GM12891 (cell line): ENCODE measurements at regions not wholly inside any gene's neighbourhood (a gene's known extent, or its start where the extent isn't known, plus 50 kb on each side); places are given as distances from the start of the nearest gene placed in this dataset.
"Not testable (repeated sequence)": the region's sequence is repeated elsewhere in the genome, so short reads cannot be mapped to it uniquely, and the experiment has no call there.

Experiments used
- DNase-seq: peaks from one replicate; pipeline ENCODE4 v3.0.0; 2011; ENCODE audit warnings: low spot score; ENCODE audit not compliant: insufficient read length
- FAIRE-seq: peaks from 2 replicates; lab custom pipeline; 2011; peaks lifted over from hg19 to GRCh38; lab: Jason Lieb, UNC
- PAX5 ChIP-seq: IDR thresholded peaks from 2 replicates; pipeline ENCODE4 v1.6.1; 2011; ENCODE audit warnings: low read length, moderate library complexity, mild to moderate bottlenecking; ENCODE audit not compliant: insufficient read depth, severe bottlenecking
- POLR2A ChIP-seq: IDR thresholded peaks from 2 replicates; pipeline ENCODE4 v1.6.1; 2011; ENCODE audit warnings: low read depth, low read length, control low read depth
- POLR2AphosphoS5 ChIP-seq: IDR thresholded peaks from 2 replicates; pipeline ENCODE4 v1.6.1; 2011; ENCODE audit warnings: low read depth, low read length, control low read depth
- POU2F2 ChIP-seq: IDR thresholded peaks from 2 replicates; pipeline ENCODE4 v1.6.1; 2011; ENCODE audit warnings: low read depth, mild to moderate bottlenecking, control low read depth, low read length, moderate library complexity
- SPI1 ChIP-seq: IDR thresholded peaks from 2 replicates; pipeline ENCODE4 v1.6.1; 2011; ENCODE audit warnings: low read depth, low read length, control low read depth
- TAF1 ChIP-seq: IDR thresholded peaks from 2 replicates; pipeline ENCODE4 v1.6.1; 2011; ENCODE audit warnings: low read depth, low read length, control low read depth

GRCh38 chr3:36172699-36173098 lies 207.6 kb upstream of the STAC start:
- no peak for FAIRE-seq

GRCh38 chr3:36175113-36175812 lies 205.0 kb upstream of the STAC start:
- FAIRE-seq (no peak), DNase-seq (no peak)
- TF ChIP-seq POU2F2 = no peak
- TF ChIP-seq PAX5 = no peak
- no peak for TF ChIP-seq POLR2AphosphoS5
- no peak for TF ChIP-seq POLR2A
- no peak for TF ChIP-seq SPI1

More at GRCh38 chr3:36172699-36173098, 207.6 kb upstream of the STAC start:
- TF ChIP-seq TAF1 (no peak), SPI1 (no peak), PAX5 (no peak), POU2F2 (no peak), POLR2AphosphoS5 (no peak), POLR2A (no peak)
- DNase-seq = no peak

- DNase-seq = no peak
- no peak for FAIRE-seq
- TF ChIP-seq TAF1 = no peak
- no peak for TF ChIP-seq POLR2AphosphoS5
- TF ChIP-seq POU2F2 = no peak
- TF ChIP-seq SPI1 = no peak
- TF ChIP-seq PAX5 = no peak
- TF ChIP-seq POLR2A = no peak
These were observed 204.3 kb upstream of the STAC start for GRCh38 chr3:36175916-36176461.

- TF ChIP-seq POU2F2 = no peak
- TF ChIP-seq POLR2AphosphoS5 = no peak
- no peak for TF ChIP-seq POLR2A
- TF ChIP-seq TAF1 = no peak
- no peak for TF ChIP-seq PAX5
- no peak for TF ChIP-seq SPI1
- FAIRE-seq = no peak
- DNase-seq = no peak
These were observed 202.3 kb upstream of the STAC start for GRCh38 chr3:36178018-36178417.

GRCh38 chr3:36182024-36182423 lies 198.3 kb upstream of the STAC start:
- no peak for DNase-seq
- TF ChIP-seq TAF1 (no peak), POLR2AphosphoS5 (no peak), POLR2A (no peak), POU2F2 (no peak), PAX5 (no peak), SPI1 (no peak)
- no peak for FAIRE-seq

- FAIRE-seq, DNase-seq: not testable (repeated sequence)
These were observed 193.1 kb upstream of the STAC start for GRCh38 chr3:36187197-36187596.

- DNase-seq (no peak), FAIRE-seq (no peak)
- TF ChIP-seq POLR2AphosphoS5 = no peak
These were observed 187.4 kb upstream of the STAC start for GRCh38 chr3:36192901-36193300.

- FAIRE-seq = no peak
- no peak for TF ChIP-seq POLR2AphosphoS5
- TF ChIP-seq POLR2A = no peak
- no peak for TF ChIP-seq PAX5
- TF ChIP-seq POU2F2 = no peak
- TF ChIP-seq TAF1 = no peak
- TF ChIP-seq SPI1 = no peak
- no peak for DNase-seq
These were observed 186.9 kb upstream of the STAC start for GRCh38 chr3:36193448-36193847.

- DNase-seq = no peak
- FAIRE-seq = no peak
These were observed 184.2 kb upstream of the STAC start for GRCh38 chr3:36196058-36196457.

GRCh38 chr3:36197151-36197550 lies 183.2 kb upstream of the STAC start:
- DNase-seq (no peak), FAIRE-seq (no peak)
- TF ChIP-seq POU2F2 (no peak), TAF1 (no peak), POLR2A (no peak), SPI1 (no peak), PAX5 (no peak)

More at GRCh38 chr3:36196058-36196457, 184.2 kb upstream of the STAC start:
- TF ChIP-seq TAF1 (no peak), PAX5 (no peak), SPI1 (no peak), POLR2A (no peak), POU2F2 (no peak), POLR2AphosphoS5 (no peak)
